HFF-Myc (cell line): ENCODE measurements at regions not wholly inside any gene's neighbourhood (a gene's known extent, or its start where the extent isn't known, plus 50 kb on each side); places are given as distances from the start of the nearest gene placed in this dataset.

Source experiments
- DNase-seq: peaks from one replicate; pipeline ENCODE4 v3.0.0-alpha.2; 2011; ENCODE audit warnings: low read depth; ENCODE audit errors: extremely low read depth
- H3K4me3 ChIP-seq: replicated peaks from 2 replicates; pipeline ENCODE4 v1.5.1; 2011; ENCODE audit warnings: low read depth, mild to moderate bottlenecking, control low read depth, low read length
- TF ChIP-seq, protein P1 (sequence below): IDR thresholded peaks from 2 replicates; pipeline ENCODE4 v1.5.1; 2012; ENCODE audit warnings: mild to moderate bottlenecking, low read depth, low read length, control low read depth; ENCODE audit errors: missing control alignments

DNA sequence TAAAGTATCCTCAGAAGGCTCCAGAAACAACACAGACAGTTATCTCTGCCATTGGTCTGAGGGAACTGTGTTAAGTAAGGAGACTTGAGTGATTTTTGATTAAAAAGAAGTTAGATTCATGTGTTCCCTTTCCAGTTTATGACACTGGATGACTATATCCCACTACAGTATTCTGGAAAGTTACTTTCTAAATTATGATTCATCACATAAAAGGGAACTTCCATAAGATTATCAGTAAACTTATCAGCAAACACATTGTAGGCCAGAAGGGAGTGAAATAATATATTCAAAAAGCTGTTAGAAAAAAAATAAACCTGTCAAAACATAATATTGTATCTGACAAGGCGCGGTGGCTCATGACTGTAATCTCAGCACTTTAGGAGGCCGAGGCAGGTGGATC is 700.0 kb downstream of the SLITRK6 start:
- no peak overlapping the region for H3K4me3 ChIP-seq
- no peak for DNase-seq
- TF ChIP-seq, protein P1, sequence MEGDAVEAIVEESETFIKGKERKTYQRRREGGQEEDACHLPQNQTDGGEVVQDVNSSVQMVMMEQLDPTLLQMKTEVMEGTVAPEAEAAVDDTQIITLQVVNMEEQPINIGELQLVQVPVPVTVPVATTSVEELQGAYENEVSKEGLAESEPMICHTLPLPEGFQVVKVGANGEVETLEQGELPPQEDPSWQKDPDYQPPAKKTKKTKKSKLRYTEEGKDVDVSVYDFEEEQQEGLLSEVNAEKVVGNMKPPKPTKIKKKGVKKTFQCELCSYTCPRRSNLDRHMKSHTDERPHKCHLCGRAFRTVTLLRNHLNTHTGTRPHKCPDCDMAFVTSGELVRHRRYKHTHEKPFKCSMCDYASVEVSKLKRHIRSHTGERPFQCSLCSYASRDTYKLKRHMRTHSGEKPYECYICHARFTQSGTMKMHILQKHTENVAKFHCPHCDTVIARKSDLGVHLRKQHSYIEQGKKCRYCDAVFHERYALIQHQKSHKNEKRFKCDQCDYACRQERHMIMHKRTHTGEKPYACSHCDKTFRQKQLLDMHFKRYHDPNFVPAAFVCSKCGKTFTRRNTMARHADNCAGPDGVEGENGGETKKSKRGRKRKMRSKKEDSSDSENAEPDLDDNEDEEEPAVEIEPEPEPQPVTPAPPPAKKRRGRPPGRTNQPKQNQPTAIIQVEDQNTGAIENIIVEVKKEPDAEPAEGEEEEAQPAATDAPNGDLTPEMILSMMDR: no peak

DNA sequence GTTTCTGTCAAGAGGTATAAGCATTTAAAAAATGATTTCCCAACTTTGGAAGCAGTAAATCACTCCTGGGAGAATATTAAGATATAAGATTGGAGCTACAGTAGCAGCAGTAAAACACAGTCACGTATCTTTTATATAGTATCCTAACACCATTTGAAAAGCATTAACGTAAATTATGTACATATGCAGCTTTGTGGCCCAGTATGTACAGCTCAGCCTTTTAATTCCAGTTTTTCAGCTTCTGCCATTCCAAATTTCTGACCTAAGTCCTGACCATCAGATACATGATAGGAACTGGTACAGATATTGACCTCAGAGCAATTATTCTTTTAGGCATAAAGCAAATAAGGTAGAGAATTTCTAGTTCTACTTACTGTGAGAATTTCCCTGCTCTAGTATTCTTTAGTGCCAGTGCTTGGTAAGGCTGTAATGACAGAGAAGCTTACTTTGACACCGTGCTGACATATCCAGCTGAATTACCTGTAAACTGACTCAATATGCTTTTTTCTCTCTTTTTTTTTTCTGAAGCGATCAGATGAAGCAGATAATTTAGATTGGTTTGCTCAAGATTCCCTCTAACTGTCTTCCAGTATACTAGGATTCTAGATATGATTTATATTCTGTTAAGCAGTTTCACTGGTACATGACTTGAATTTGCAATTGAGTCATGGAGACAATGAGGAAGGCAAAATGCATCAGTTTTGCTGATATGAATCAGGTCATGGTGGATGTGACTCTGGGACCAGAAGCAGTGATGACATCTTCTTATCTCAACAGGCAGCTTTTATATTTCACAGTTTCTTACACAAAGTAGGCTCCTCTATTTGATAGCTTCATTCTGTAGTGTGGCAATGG is 703.6 kb downstream of the SLITRK6 start:
- DNase-seq: no peak
- H3K4me3 ChIP-seq: no peak overlapping the region
- TF ChIP-seq, protein P1: no peak

DNA sequence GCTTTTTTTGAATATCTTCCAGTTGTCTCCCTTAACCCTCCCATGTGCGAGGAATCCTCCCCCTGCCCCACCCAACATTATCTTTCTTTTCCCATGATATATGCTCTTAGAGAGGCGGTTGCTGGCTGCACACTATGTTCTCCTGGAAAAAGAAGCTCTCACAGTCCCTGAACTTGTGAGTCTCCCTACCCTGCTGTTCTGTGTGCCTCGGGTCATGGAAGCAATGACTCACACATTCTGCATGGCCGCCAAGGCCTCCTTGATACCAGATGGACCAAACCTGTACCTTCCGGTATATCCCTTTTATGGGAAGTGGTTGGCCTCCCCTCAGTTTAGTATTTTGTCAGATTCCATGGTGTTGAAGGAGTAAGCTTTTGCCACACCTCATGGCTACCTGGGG is 705.4 kb downstream of the SLITRK6 start:
- peak; percentile 65 for DNase-seq
- TF ChIP-seq, protein P1: no peak
- no peak overlapping the region for H3K4me3 ChIP-seq

DNA sequence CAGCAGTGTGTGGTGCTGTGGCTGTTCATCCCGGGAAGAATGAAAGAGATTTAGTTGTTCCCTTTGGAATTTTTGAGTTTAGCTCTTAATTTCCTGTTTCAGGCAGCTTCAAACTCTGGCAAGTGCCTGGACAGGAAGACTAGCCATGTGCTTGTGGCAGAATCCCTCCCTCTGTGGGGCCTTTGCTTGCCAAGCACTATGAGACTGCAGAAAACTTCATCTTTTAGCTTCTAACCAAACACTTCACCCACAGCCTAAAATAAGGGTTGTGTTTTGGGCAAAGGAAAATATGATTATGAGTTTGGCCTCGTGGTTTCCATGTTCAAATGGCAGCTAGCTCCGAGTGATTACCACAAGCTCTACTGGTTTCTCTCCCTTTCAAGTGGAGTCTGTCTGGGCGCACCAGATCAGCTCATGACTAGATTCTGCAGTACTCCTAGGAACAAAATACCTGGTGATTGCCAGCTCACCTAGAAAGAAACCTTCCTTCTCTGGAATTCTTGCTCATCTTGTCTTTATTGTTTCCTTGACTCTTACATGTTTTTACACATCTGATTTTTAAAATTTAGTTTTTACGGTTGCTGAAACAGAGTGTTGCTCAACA is 707.5 kb downstream of the SLITRK6 start:
- H3K4me3 ChIP-seq: no peak overlapping the region
- TF ChIP-seq, protein P1: no peak
- DNase-seq: no peak

DNA sequence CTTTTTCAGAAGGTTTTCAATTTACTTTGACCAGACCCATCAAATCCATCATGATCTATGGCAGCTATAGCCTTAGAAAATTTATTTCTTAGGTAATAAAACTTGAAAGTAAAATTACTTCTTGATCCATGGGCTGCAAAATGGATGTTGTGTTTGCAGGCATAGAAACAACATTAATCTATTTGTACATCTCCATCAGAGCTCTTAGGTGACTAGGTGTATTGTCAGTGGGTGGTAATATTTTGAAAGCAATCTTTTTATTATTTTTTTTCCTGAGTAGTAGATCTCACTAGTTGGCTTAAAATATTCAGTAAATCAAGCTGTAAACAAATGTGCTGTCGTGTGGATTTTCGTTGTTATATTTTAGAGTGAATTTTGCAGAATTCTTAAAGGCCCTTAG is 710.0 kb downstream of the SLITRK6 start:
- no peak for DNase-seq
- no peak overlapping the region for H3K4me3 ChIP-seq
- TF ChIP-seq, protein P1: no peak

DNA sequence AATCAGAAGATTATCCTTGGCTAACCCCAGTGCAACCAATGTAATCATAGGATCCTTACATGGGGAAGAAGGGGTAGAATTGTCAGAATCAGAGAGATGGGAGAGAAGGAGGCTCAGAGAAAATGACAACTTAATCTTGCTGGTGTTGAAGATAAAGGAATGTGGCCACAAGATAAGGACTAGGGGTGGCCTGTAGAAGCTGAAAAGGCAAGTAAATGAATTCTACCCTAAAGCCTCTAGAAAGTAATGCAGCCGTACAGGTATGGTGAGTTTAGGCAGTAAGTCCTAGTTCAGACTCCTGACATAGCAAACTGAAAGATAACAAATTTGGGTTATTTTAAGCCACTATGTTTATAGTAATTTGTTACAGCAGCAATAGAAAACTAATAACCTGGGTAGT is 718.5 kb downstream of the SLITRK6 start:
- DNase-seq: no peak
- TF ChIP-seq, protein P1: no peak
- no peak overlapping the region for H3K4me3 ChIP-seq
